Renal cortex interstitium (tissue), 11 donors: ENCODE measurements at regions not wholly inside any gene's neighbourhood (a gene's known extent, or its start where the extent isn't known, plus 50 kb on each side); places are given as distances from the start of the nearest gene placed in this dataset.
"Not testable (repeated sequence)": the region's sequence is repeated elsewhere in the genome, so short reads cannot be mapped to it uniquely, and the experiment has no call there.

ENCODE experiments used
- DNase-seq, 11 donors: peaks; one replicate each; pipeline ENCODE4 v3.0.0-alpha.2; 2013; ENCODE audit warnings: low read depth in 9 of 11, low spot score in 4 of 11; ENCODE audit errors: extremely low read depth in 1 of 11

DNA sequence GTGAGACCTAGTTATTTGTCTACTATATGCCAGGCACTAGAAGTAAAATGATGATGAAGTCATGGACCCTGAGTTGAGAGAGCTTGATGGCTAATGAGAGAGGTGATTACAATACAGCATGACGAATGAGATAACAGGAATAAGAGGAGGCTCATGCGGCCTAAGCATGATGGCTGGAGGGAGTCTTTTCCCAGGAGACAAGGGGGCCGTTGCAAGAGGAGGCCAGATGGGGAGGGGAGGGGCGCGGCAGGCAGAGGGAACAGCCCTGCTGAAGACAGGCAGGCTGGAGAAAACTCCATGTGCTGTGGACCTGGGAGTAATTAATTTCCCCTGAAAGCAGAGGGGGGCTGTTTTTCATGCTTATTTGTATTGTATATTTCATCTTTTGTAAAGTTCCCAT is 144.7 kb upstream of the RFLNA start:
- DNase-seq, result no peak

GRCh38 chr12:124151583-124151982 is 143.3 kb upstream of the RFLNA start:
- no peak for DNase-seq

DNA sequence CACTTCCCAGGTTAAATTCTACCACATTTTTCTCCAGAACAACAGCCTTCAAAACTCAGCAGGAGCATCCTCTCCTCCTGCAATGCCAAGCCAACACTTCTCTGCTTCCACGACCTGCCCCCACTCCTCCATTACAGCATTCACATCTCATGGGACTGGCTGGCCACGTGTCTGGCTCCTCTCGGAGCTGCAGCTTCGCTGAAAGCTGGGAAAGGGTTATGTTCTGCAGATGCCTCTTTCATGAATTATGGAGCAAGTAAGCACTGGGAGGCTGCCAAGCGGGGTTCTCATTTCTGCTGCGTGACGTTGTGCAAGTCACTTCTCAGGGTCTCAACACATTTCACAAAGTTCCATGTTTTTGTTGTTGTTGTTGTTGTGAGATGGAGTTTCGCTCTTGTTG is 142.2 kb upstream of the RFLNA start:
- DNase-seq, result no peak

- DNase-seq, result no peak
Measured at GRCh38 chr12:124153392-124153791, 141.5 kb upstream of the RFLNA start.

GRCh38 chr12:124157406-124157805 is 137.5 kb upstream of the RFLNA start:
- DNase-seq, result no peak

DNA sequence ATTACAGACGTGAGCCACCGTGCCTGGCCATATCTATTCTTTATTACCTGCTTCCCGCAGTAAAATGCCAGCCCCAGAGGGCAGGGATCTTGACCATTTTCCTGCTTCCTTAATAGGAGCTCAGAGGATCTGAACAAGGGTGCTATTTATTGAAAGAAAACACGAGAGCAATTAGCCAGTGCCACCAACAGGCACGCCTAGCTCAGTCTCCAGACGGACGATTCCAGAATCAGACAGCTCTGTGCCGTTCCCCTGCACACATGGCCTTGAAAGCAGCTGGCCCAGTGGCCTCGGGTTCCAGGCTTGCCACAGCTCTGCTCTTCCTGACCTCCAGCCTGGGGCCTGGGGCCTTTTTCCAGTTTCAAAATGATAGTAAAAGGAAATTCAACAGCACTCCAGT is 135.2 kb upstream of the RFLNA start:
- DNase-seq, result no peak

GRCh38 chr12:124160097-124160756 is 134.7 kb upstream of the RFLNA start:
- no peak for DNase-seq

- not testable (repeated sequence) for DNase-seq
Measured at GRCh38 chr12:124161402-124161801, 133.5 kb upstream of the RFLNA start.

DNA sequence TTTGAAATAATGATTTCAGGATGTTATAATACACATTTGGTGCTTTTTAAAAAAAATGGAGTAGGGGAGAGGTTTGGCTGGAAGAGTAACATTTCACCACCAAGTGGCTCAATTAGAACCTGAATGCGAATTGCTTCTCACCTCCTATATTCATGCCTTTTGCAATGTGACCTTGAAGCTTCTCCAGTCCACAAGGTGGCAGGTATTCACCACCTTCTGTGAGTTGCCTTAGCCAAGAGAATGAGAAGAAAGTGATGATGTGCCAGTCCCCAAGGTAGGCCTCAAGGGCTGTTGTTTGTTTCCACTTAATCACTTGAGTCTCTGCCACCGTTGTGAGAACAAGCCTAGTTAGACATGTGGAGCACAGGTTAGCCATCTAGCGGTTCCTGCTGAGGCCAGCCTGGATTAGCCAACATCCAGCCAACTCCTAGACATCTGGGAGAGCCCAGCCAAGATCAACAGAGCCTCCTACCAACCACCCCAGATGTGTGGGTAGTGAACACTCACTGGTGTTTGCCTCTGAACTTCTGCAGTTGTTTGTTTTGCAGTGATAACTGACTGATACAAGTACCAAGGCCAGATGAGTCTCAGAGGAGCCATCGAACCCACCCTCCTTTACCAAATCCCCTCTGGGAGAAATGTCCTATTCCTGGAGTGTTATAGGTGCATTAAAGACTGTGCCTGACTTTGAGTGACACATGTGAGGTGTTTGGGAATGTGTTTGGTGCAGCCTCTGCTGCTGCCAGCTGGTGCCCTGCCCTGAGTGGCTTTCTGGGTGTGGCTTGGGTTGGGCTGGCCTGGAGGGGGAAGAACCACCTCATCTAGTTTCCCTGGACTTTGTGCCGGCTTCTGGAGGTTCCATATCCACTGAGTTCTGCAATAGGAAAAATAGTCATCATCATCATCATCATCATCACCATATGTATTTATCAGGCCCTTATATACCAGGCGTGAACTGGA is 132.5 kb upstream of the RFLNA start:
- DNase-seq, result no peak

- DNase-seq, result no peak
Measured at GRCh38 chr12:124165695-124166094, 129.2 kb upstream of the RFLNA start.

GRCh38 chr12:124167141-124167540 is 127.8 kb upstream of the RFLNA start:
- DNase-seq, result no peak

GRCh38 chr12:124168016-124168786 is 126.7 kb upstream of the RFLNA start:
- DNase-seq, result no peak

DNA sequence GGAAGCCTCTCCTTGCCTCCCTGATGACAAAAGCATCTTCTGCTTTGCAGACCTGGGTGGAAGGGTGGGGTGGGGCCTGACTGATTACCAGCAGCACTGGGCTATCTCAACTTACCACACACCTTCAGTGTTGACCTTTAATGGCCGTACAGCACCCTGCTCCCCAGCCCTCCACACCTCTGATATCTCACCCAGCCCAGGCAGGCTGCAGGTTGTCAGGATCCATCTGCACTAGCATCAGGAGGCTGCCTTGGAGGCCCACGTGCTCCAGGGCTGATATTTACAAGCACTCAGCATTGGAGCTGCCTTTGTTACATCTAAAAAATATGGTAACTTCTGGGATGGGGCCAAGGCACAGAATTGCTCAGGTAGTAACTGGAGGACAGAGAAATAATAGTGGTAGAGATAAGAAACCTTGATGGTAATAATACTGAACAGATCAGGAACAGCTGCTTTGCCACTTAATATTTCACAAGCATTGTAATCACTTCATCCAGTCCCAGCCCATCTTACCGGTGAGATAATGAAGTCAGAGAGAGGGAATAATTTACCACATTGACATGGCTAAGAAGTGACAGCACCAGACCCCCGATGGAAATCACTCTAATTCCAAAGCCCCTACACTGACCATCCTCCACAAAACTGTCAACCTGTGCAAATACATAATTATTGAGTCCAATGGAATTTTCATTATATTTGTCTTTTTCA is 125.2 kb upstream of the RFLNA start:
- DNase-seq, result no peak

- DNase-seq, result no peak
Measured at GRCh38 chr12:124170760-124171159, 124.1 kb upstream of the RFLNA start.

DNA sequence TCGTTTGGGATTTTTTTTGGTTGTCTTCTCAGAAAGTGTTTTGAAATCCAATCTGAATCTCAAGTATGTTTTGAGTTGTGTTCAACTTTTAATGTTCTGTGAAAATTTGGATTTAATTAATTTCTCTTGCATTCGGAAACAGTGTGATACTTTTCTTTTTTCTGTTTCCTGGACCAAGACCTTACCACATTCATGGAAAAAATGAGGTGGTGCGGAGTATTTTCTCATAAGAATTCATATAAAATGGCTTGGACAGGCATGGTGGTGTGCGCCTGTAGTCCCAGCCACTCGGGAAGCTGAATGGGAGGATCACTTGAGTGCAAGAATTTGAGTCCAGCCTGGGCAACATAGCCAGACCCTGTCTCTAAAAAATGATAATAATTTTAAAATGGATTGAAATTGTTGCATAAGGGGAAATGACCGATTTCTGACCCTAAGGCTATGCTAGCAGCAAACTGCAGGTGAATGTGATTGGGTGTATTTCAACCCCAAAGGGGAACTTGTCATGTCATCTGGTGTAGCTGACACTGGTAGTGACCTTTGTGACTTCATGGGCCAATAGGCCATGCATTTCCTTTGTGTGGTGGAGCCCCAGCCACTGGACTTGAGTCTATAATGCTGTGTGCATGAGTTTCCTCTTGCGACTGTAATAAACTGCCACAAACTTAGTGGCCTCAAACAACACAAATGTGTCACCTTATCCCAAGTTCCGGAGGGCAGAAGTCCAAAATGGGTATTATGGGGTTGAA is 123.5 kb upstream of the RFLNA start:
- no peak for DNase-seq

GRCh38 chr12:124172636-124173035 is 122.3 kb upstream of the RFLNA start:
- no peak for DNase-seq

DNA sequence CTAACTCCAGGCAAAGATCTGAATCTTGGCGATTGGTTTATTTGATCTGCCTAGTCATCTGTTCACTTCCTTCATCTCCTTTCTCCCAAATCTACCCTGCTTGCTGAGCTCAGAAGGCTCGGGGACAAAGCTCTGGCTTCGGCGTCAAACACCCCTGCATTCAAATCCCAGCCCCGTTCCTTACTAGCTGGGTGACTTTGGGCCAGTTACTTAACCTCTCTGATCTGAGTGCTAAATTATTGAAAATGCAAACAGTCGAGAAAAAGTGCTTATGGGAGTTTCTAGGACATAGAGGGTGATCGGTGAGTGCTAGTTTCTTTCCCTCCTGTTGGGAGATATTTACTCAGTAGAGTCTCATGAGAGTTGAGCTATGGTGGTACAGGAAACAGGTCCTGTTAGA is 121.2 kb upstream of the RFLNA start:
- no peak for DNase-seq
